DMS 273 (cell line): ENCODE measurements at regions not wholly inside any gene's neighbourhood (a gene's known extent, or its start where the extent isn't known, plus 50 kb on each side); places are given as distances from the start of the nearest gene placed in this dataset.

Experiments
- DNase-seq: peaks from one replicate; lab custom pipeline; 2025; ENCODE audit not compliant: unreplicated experiment; lab: John Stamatoyannopoulos, UW

GRCh38 chr20:58565461-58566175, 50.4 kb upstream of the APCDD1L start:
- DNase-seq: no peak
